ENCODE measurements at regions not wholly inside any gene's neighbourhood (a gene's known extent, or its start where the extent isn't known, plus 50 kb on each side); places are given as distances from the start of the nearest gene placed in this dataset.

DNA sequence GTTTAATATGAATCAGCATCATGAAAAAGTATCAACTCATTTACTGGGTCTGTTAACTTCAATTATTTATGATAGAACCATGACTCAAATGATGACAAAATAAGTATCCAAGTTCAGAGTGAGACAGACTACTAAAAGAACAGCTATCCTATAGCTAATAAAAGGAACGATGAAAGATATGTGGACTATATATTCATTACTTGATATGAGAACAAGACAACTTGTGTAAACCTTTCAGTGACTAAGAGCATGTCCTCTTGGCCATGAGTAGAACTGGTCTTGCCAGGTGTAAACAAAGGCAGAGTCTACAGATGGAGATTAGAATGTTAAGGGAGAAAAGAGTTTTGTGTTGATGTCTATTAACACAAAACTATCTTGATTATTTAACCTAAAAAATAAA is 360.4 kb upstream of the ZC3H15 start:
- H3K27ac Mint-ChIP-seq = no peak overlapping the region
- no peaks in the 10 kb centered on the region for H3K36me3 Mint-ChIP-seq
- peaks cover 0 to 7% (median 4%) of the 10 kb centered on the region in 7 donors for H3K9me3 Mint-ChIP-seq

DNA sequence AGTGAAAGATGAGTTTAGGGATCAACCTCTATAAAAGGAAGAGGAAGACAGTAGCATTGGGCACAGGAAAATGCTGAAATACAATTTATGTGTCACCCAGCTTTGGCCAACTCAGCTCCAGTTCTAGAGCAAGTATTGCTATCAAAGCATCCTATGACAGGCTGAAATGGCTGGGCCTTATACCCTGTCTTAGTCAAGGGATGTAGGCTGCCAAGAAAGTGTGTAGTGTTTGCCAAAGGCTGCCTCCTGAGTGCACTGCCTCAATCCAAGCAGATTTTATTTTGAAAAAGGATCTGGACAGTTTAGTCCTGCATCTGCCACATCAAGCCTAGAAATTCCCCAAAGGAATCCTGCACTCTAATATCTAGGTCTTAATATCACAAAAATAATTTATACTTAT is 359.9 kb upstream of the ZC3H15 start:
- H3K4me1 ChIP-seq (ENCODE audit: control insufficient read depth, insufficient read depth, low read length, poor library complexity, severe bottlenecking) = no peaks in the 10 kb centered on the region
- Mint-ChIP-seq H3K9me3 (peaks cover 0 to 7% (median 4%) of the 10 kb centered on the region in 7 donors), H3K36me3 (no peaks in the 10 kb centered on the region), H3K4me3 (no peak overlapping the region), H3K27ac (no peak overlapping the region), H3K27me3 (no peaks in the 10 kb centered on the region), H3K4me1 (peaks cover 0 to 3% (median 0%) of the 10 kb centered on the region in 4 donors)
- H3K36me3 ChIP-seq (ENCODE audit: control insufficient read depth, insufficient read depth, low read length) = no peaks in the 10 kb centered on the region
- no peak for DNase-seq
- H3K4me3 ChIP-seq (ENCODE audit: low read depth, low read length) = no peak overlapping the region
- H3K27me3 ChIP-seq (ENCODE audit: control insufficient read depth, insufficient read depth, low read length) = no peaks in the 10 kb centered on the region
- ATAC-seq (ENCODE audit: low read depth in 2 of 2) = no peak
- no peak overlapping the region for H3K27ac ChIP-seq (ENCODE audit: insufficient read depth, low read length, poor library complexity, severe bottlenecking)
- H3K9me3 ChIP-seq (ENCODE audit: control insufficient read depth in 2 of 2, low read length in 2 of 2) = no peaks in the 10 kb centered on the region

More for the DNA sequence above, 360.4 kb upstream of the ZC3H15 start:
- Mint-ChIP-seq H3K27me3 (no peaks in the 10 kb centered on the region), H3K4me1 (peaks cover 0 to 3% (median 0%) of the 10 kb centered on the region in 4 donors), H3K4me3 (no peak overlapping the region)
- Histone ChIP-seq H3K36me3 (ENCODE audit: control insufficient read depth, insufficient read depth, low read length) (no peaks in the 10 kb centered on the region), H3K27ac (ENCODE audit: insufficient read depth, low read length, poor library complexity, severe bottlenecking) (no peak overlapping the region), H3K4me1 (ENCODE audit: control insufficient read depth, insufficient read depth, low read length, poor library complexity, severe bottlenecking) (no peaks in the 10 kb centered on the region), H3K4me3 (ENCODE audit: low read depth, low read length) (no peak overlapping the region), H3K9me3 (ENCODE audit: control insufficient read depth in 2 of 2, low read length in 2 of 2) (no peaks in the 10 kb centered on the region), H3K27me3 (ENCODE audit: control insufficient read depth, insufficient read depth, low read length) (no peaks in the 10 kb centered on the region)
- no peak for ATAC-seq (ENCODE audit: low read depth in 2 of 2)
- no peak for DNase-seq

DNA sequence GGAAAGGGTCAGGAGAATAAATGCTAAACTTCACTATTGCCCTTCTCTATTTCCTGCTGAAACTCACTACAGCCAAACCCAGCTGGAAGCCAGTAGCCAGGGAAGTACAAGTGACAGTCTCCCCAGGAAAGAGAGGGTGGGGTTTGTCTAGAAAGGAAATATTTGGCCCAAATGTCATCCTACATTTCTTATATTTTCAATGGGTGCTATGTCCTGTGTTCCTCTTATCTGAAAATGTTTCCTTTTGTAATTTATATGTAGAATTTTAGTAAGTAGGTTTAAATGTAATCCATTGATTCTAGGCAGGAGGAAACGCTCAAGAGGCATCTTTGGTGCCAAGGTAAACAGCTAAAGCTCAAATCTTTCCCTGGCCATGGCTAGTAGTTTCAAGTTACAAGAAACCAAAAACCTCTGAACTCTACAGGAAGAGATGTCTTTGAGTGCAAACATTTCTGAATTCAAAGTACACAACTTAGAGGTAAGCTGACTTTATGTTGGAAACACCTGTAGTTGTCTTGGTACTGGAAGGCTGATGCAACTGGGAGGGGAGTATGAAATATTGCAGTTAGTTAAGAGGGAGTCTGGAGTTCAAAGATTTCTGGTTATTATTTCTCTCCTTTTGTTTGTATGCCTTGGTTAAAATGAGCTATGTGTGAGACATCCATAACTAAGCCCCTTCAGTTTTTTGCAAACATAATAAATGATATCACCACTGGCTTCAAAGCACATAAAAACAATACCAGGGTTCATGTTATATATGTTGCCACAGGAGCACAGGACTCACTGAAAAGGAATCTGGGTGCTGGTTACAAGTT is 356.1 kb upstream of the ZC3H15 start:
- peaks cover 0 to 4% (median 0%) of the 10 kb centered on the region in 7 donors for H3K9me3 Mint-ChIP-seq
- H3K4me3 Mint-ChIP-seq = peak overlapping the region in 1 of 4 donors; percentile 15
- H3K27me3 Mint-ChIP-seq = no peaks in the 10 kb centered on the region
- H3K36me3 ChIP-seq (ENCODE audit: control insufficient read depth, insufficient read depth, low read length) = no peaks in the 10 kb centered on the region
- ATAC-seq (ENCODE audit: low read depth in 2 of 2) = no peak
- H3K27ac Mint-ChIP-seq = peak overlapping the region in 1 of 3 donors; percentile 64
- H3K4me1 ChIP-seq (ENCODE audit: control insufficient read depth, insufficient read depth, low read length, poor library complexity, severe bottlenecking) = no peaks in the 10 kb centered on the region
- H3K9me3 ChIP-seq (ENCODE audit: control insufficient read depth in 2 of 2, low read length in 2 of 2) = no peaks in the 10 kb centered on the region
- H3K27me3 ChIP-seq (ENCODE audit: control insufficient read depth, insufficient read depth, low read length) = no peaks in the 10 kb centered on the region
- no peaks in the 10 kb centered on the region for H3K36me3 Mint-ChIP-seq
- H3K27ac ChIP-seq (ENCODE audit: insufficient read depth, low read length, poor library complexity, severe bottlenecking) = no peak overlapping the region
- DNase-seq = no peak
- H3K4me3 ChIP-seq (ENCODE audit: low read depth, low read length) = no peak overlapping the region
- H3K4me1 Mint-ChIP-seq = peaks cover 0 to 3% (median 0%) of the 10 kb centered on the region in 4 donors

DNA sequence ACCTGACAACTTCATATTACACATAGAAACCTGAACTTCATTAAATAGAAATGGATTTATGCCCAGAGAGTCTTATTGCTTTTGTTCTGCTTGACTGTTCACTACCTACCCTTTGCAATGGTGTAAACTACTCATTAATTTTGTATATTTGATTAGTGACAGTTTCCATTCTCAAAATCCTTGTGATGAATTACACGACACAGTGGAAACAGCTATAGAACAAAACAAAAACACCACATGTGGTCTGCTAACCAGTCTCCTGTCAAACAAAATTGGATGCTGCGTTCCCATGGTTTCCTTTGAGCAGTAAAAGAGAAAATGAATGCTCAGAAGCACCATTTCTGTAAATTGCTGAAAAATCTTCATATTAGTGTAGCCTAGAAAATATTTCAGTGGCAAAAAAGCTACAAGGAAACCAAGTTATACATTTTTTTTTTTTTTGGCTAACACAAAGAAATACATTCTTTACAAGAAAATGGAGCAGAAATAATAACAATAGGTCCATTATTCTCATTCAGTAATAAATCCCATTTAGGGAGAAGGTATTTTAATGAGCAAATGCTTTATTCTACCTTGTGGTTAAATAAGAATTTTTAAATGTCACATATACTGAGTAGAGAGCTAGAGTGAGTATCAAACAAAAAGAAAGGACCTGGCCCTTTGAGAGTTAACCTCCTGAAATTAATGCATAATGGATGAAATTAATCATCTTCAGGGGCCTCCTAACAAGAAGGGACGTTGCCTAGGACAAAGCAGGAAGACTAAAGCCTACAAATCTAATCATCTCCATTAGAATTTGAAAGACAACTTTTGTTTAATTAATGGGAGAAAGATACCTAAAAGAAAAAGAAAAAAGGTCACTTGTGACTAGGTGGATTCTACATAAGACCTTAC is 355.1 kb upstream of the ZC3H15 start:
- Mint-ChIP-seq H3K4me3 (no peak overlapping the region), H3K4me1 (peaks cover 0 to 3% (median 0%) of the 10 kb centered on the region in 4 donors), H3K36me3 (no peaks in the 10 kb centered on the region), H3K27ac (no peak overlapping the region), H3K9me3 (peaks cover 0 to 8% (median 0%) of the 10 kb centered on the region in 7 donors), H3K27me3 (no peaks in the 10 kb centered on the region)
- Histone ChIP-seq H3K4me1 (ENCODE audit: control insufficient read depth, insufficient read depth, low read length, poor library complexity, severe bottlenecking) (no peaks in the 10 kb centered on the region), H3K9me3 (ENCODE audit: control insufficient read depth in 2 of 2, low read length in 2 of 2) (no peaks in the 10 kb centered on the region), H3K4me3 (ENCODE audit: low read depth, low read length) (no peak overlapping the region), H3K27me3 (ENCODE audit: control insufficient read depth, insufficient read depth, low read length) (no peaks in the 10 kb centered on the region), H3K27ac (ENCODE audit: insufficient read depth, low read length, poor library complexity, severe bottlenecking) (no peak overlapping the region), H3K36me3 (ENCODE audit: control insufficient read depth, insufficient read depth, low read length) (no peaks in the 10 kb centered on the region)
- ATAC-seq (ENCODE audit: low read depth in 2 of 2) (no peak), DNase-seq (no peak)

DNA sequence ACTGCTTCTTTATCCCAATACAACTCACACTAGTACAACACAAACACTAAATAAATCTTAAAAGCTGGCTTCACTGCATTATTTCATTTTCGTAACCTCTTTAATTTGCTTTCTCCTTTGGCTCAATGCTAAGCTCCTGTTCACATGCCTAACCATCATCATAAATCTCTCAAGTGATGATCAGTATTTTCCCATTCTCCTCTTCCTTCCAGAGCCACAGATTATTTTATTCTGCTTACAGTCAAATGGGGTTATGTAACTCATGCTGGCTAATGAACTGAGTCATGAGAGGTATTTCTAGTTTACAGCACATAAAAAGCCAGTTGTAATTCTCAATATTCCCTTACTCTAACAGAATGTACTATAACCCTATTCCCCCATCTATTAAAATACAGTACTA is 350.4 kb upstream of the ZC3H15 start:
- H3K27me3 Mint-ChIP-seq = no peaks in the 10 kb centered on the region
- ATAC-seq (ENCODE audit: low read depth in 2 of 2) = no peak

DNA sequence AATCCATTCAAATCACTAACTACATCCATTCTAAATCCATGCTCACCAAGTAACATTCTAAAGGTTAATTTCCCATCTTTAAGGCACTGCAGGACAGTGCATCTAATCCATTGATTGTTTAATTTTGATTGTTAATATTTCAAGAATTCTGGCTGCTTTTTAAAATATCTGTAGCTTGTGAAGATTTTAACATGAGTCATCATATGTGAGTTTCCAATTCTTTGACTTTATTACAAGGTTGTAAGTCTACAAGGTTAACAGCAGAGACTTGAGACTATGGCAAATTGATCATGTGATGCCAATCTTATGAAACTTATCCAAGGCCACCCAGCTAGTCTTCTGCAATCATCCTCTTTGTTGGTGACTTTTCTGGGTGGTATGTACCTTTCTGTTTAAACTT is 349.2 kb upstream of the ZC3H15 start:
- Histone ChIP-seq H3K4me1 (ENCODE audit: control insufficient read depth, insufficient read depth, low read length, poor library complexity, severe bottlenecking) (no peaks in the 10 kb centered on the region), H3K9me3 (ENCODE audit: control insufficient read depth in 2 of 2, low read length in 2 of 2) (no peaks in the 10 kb centered on the region), H3K4me3 (ENCODE audit: low read depth, low read length) (no peak overlapping the region), H3K27me3 (ENCODE audit: control insufficient read depth, insufficient read depth, low read length) (no peaks in the 10 kb centered on the region), H3K36me3 (ENCODE audit: control insufficient read depth, insufficient read depth, low read length) (no peaks in the 10 kb centered on the region), H3K27ac (ENCODE audit: insufficient read depth, low read length, poor library complexity, severe bottlenecking) (no peak overlapping the region)
- DNase-seq = no peak
- no peak for ATAC-seq (ENCODE audit: low read depth in 2 of 2)
- no peaks in the 10 kb centered on the region for H3K4me1 Mint-ChIP-seq
- H3K27ac Mint-ChIP-seq = no peak overlapping the region
- H3K9me3 Mint-ChIP-seq = peaks cover 0 to 9% (median 2%) of the 10 kb centered on the region in 7 donors
- no peaks in the 10 kb centered on the region for H3K27me3 Mint-ChIP-seq
- H3K4me3 Mint-ChIP-seq = no peak overlapping the region
- H3K36me3 Mint-ChIP-seq = no peaks in the 10 kb centered on the region

More for the DNA sequence above, 350.4 kb upstream of the ZC3H15 start:
- Mint-ChIP-seq H3K9me3 (peaks cover 0 to 9% (median 2%) of the 10 kb centered on the region in 7 donors), H3K36me3 (no peaks in the 10 kb centered on the region), H3K27ac (no peak overlapping the region), H3K4me3 (no peak overlapping the region), H3K4me1 (no peaks in the 10 kb centered on the region)
- no peaks in the 10 kb centered on the region for H3K36me3 ChIP-seq (ENCODE audit: control insufficient read depth, insufficient read depth, low read length)
- no peaks in the 10 kb centered on the region for H3K4me1 ChIP-seq (ENCODE audit: control insufficient read depth, insufficient read depth, low read length, poor library complexity, severe bottlenecking)
- no peak overlapping the region for H3K4me3 ChIP-seq (ENCODE audit: low read depth, low read length)
- DNase-seq = no peak
- no peaks in the 10 kb centered on the region for H3K9me3 ChIP-seq (ENCODE audit: control insufficient read depth in 2 of 2, low read length in 2 of 2)
- no peaks in the 10 kb centered on the region for H3K27me3 ChIP-seq (ENCODE audit: control insufficient read depth, insufficient read depth, low read length)
- H3K27ac ChIP-seq (ENCODE audit: insufficient read depth, low read length, poor library complexity, severe bottlenecking) = no peak overlapping the region

DNA sequence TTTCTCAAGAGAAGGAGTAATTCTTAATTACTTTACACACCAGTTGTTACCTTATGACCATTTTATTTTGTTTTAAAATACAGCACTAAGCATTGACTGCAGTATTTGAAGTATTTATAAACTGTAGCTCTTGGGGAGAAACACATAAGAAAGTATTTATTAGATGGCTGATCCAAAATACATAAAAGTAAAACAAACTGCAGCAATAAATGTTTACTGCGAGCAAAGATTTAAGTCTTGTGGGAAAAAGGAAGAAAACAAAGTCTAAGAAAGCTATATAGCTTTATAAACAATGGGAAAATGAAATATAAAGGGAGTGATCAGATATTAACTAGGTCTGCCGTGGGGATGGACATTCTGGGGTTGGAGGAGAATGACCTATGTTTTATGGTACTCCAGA is 347.2 kb upstream of the ZC3H15 start:
- ATAC-seq (ENCODE audit: low read depth in 2 of 2) (no peak), DNase-seq (no peak)
- Histone ChIP-seq H3K36me3 (ENCODE audit: control insufficient read depth, insufficient read depth, low read length) (no peaks in the 10 kb centered on the region), H3K4me1 (ENCODE audit: control insufficient read depth, insufficient read depth, low read length, poor library complexity, severe bottlenecking) (no peaks in the 10 kb centered on the region), H3K27me3 (ENCODE audit: control insufficient read depth, insufficient read depth, low read length) (no peaks in the 10 kb centered on the region), H3K27ac (ENCODE audit: insufficient read depth, low read length, poor library complexity, severe bottlenecking) (no peak overlapping the region), H3K9me3 (ENCODE audit: control insufficient read depth in 2 of 2, low read length in 2 of 2) (no peaks in the 10 kb centered on the region), H3K4me3 (ENCODE audit: low read depth, low read length) (no peak overlapping the region)
- no peaks in the 10 kb centered on the region for H3K36me3 Mint-ChIP-seq
- no peak overlapping the region for H3K4me3 Mint-ChIP-seq
- no peak overlapping the region for H3K27ac Mint-ChIP-seq
- H3K9me3 Mint-ChIP-seq = peaks cover 0 to 11% (median 2%) of the 10 kb centered on the region in 7 donors
- H3K27me3 Mint-ChIP-seq = no peaks in the 10 kb centered on the region
- H3K4me1 Mint-ChIP-seq = no peaks in the 10 kb centered on the region
